ENCODE measurements at regions not wholly inside any gene's neighbourhood (a gene's known extent, or its start where the extent isn't known, plus 50 kb on each side); places are given as distances from the start of the nearest gene placed in this dataset.

DNA sequence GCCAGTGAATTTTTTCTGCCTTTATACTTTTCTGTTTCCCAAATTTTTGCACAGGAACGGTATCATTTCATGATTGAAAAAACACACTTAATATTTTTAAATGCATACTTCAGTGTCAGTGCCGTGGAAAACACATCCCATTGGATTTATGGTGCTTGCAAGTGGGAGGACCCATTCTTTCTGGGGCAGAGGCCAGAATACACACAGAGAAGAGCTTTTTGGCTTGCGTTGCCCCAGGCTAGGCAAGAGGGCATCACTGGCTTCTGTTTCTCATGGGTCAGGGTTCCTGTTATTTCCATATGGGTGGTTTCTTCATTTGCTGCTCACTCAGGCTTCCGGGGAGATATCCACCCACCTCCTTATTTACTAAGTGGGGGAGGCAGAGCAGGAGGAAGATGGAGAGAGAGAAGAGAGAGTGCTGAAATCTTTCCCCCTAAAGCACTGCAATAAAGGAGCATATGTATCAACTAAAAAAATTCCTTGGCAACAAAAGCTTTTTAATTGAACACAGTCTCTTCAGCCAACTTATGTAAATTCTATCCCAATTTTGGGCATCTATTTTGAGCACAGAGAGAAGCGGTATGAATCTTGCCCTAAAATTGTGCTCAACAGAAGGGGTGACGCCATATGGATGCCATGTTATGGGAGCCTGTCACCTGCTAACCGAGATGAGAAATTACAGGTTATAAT, 66.0 kb upstream of the KIRREL3 start:
- Histone ChIP-seq H3K27ac (ENCODE audit: low read depth) (no peak overlapping the region), H3K9me2 (ENCODE audit: insufficient read depth) (no peaks in the 10 kb centered on the region), H3K27me3 (ENCODE audit: insufficient read depth) (no peaks in the 10 kb centered on the region), H2AFZ (no peak overlapping the region), H4K20me1 (replicated peaks; ENCODE audit: insufficient read depth) (no peaks in the 10 kb centered on the region), H3K4me1 (ENCODE audit: insufficient read depth) (no peaks in the 10 kb centered on the region), H3K36me3 (ENCODE audit: insufficient read depth) (no peaks in the 10 kb centered on the region), H3F3A (replicated peaks; ENCODE audit: low read depth) (no peaks in the 10 kb centered on the region), H3K4me2 (no peak overlapping the region), H3K4me3 (no peak overlapping the region), H3K79me2 (replicated peaks; ENCODE audit: insufficient read depth) (no peaks in the 10 kb centered on the region)
- TF ChIP-seq POLR2AphosphoS5 (IDR thresholded peaks at IDR 0.05; ENCODE audit: low read depth) (no peak), JUNB (IDR thresholded peaks at IDR 0.05; ENCODE audit: unreplicated experiment) (no peak)
- Mint-ChIP-seq H3K4me3 (no peak overlapping the region), H3K9me3 (no peaks in the 10 kb centered on the region), H3K4me1 (no peaks in the 10 kb centered on the region), H3K27ac (no peak overlapping the region), H3K27me3 (ENCODE audit: insufficient read depth, low read depth, poor library complexity) (peaks cover 2% of the 10 kb centered on the region), H3K36me3 (ENCODE audit: low read depth) (no peaks in the 10 kb centered on the region)
- no peak for DNase-seq (ENCODE audit: low spot score)
- ATAC-seq, result no peak

DNA sequence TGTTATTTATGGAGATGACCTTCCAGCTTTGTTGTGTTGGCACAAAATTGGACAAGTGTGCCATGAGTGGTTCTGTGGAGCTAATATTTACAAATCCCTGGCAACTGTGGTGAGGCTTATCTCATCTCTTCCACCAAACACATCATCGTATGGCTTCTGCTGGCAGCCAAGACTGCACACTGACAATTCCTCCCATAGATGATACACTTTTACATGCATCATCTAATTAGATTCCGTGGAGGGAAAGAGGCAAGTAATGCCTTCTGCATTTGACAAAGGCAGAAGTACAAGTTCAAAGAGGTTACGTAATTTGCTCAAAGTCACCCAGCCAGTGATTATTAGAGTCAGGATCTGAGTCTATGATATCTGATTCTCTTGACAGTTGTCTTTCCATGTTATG, 62.7 kb upstream of the KIRREL3 start:
- Mint-ChIP-seq H3K4me1 (peaks cover 9% of the 10 kb centered on the region), H3K27ac (no peak overlapping the region), H3K27me3 (ENCODE audit: insufficient read depth, low read depth, poor library complexity) (peaks cover 2% of the 10 kb centered on the region), H3K36me3 (ENCODE audit: low read depth) (no peaks in the 10 kb centered on the region), H3K9me3 (no peaks in the 10 kb centered on the region), H3K4me3 (no peak overlapping the region)
- no peak overlapping the region for H3K4me2 ChIP-seq
- H3K79me2 ChIP-seq (replicated peaks; ENCODE audit: insufficient read depth), result no peaks in the 10 kb centered on the region
- no peaks in the 10 kb centered on the region for H4K20me1 ChIP-seq (replicated peaks; ENCODE audit: insufficient read depth)
- 0 out of 2 replicates have a peak, but pooled peaks cover 2% of the 10 kb centered on the region for H3K9me2 ChIP-seq (ENCODE audit: insufficient read depth)
- DNase-seq (ENCODE audit: low spot score), result no peak
- no peaks in the 10 kb centered on the region for H3K36me3 ChIP-seq (ENCODE audit: insufficient read depth)
- H2AFZ ChIP-seq, result no peak overlapping the region
- ATAC-seq, result no peak
- 0 out of 2 replicates have a peak, but pooled peaks cover 4% of the 10 kb centered on the region for H3K4me1 ChIP-seq (ENCODE audit: insufficient read depth)
- no peak overlapping the region for H3K27ac ChIP-seq (ENCODE audit: low read depth)
- no peak overlapping the region for H3K4me3 ChIP-seq
- no peaks in the 10 kb centered on the region for H3K27me3 ChIP-seq (ENCODE audit: insufficient read depth)
- TF ChIP-seq, protein P1, sequence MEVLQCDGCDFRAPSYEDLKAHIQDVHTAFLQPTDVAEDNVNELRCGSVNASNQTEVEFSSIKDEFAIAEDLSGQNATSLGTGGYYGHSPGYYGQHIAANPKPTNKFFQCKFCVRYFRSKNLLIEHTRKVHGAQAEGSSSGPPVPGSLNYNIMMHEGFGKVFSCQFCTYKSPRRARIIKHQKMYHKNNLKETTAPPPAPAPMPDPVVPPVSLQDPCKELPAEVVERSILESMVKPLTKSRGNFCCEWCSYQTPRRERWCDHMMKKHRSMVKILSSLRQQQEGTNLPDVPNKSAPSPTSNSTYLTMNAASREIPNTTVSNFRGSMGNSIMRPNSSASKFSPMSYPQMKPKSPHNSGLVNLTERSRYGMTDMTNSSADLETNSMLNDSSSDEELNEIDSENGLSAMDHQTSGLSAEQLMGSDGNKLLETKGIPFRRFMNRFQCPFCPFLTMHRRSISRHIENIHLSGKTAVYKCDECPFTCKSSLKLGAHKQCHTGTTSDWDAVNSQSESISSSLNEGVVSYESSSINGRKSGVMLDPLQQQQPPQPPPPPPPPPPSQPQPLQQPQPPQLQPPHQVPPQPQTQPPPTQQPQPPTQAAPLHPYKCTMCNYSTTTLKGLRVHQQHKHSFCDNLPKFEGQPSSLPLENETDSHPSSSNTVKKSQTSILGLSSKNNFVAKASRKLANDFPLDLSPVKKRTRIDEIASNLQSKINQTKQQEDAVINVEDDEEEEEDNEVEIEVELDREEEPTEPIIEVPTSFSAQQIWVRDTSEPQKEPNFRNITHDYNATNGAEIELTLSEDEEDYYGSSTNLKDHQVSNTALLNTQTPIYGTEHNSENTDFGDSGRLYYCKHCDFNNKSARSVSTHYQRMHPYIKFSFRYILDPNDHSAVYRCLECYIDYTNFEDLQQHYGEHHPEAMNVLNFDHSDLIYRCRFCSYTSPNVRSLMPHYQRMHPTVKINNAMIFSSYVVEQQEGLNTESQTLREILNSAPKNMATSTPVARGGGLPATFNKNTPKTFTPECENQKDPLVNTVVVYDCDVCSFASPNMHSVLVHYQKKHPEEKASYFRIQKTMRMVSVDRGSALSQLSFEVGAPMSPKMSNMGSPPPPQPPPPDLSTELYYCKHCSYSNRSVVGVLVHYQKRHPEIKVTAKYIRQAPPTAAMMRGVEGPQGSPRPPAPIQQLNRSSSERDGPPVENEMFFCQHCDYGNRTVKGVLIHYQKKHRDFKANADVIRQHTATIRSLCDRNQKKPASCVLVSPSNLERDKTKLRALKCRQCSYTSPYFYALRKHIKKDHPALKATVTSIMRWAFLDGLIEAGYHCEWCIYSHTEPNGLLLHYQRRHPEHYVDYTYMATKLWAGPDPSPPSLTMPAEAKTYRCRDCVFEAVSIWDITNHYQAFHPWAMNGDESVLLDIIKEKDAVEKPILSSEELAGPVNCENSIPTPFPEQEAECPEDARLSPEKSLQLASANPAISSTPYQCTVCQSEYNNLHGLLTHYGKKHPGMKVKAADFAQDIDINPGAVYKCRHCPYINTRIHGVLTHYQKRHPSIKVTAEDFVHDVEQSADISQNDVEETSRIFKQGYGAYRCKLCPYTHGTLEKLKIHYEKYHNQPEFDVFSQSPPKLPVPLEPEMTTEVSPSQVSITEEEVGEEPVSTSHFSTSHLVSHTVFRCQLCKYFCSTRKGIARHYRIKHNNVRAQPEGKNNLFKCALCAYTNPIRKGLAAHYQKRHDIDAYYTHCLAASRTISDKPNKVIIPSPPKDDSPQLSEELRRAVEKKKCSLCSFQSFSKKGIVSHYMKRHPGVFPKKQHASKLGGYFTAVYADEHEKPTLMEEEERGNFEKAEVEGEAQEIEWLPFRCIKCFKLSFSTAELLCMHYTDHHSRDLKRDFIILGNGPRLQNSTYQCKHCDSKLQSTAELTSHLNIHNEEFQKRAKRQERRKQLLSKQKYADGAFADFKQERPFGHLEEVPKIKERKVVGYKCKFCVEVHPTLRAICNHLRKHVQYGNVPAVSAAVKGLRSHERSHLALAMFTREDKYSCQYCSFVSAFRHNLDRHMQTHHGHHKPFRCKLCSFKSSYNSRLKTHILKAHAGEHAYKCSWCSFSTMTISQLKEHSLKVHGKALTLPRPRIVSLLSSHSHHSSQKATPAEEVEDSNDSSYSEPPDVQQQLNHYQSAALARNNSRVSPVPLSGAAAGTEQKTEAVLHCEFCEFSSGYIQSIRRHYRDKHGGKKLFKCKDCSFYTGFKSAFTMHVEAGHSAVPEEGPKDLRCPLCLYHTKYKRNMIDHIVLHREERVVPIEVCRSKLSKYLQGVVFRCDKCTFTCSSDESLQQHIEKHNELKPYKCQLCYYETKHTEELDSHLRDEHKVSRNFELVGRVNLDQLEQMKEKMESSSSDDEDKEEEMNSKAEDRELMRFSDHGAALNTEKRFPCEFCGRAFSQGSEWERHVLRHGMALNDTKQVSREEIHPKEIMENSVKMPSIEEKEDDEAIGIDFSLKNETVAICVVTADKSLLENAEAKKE (CRISPR knock-in tag; IDR thresholded peaks at IDR 0.05), result no peak
- TF ChIP-seq ZNF331 (CRISPR knock-in tag; IDR thresholded peaks at IDR 0.05; ENCODE audit: low read depth) (no peak), POLR2AphosphoS5 (IDR thresholded peaks at IDR 0.05; ENCODE audit: low read depth) (no peak), CREB1 (CRISPR knock-in tag; IDR thresholded peaks at IDR 0.05; ENCODE audit: low read depth) (no peak), STAT1 (IDR thresholded peaks at IDR 0.05; ENCODE audit: unreplicated experiment) (no peak)
- TF ChIP-seq, protein P2, sequence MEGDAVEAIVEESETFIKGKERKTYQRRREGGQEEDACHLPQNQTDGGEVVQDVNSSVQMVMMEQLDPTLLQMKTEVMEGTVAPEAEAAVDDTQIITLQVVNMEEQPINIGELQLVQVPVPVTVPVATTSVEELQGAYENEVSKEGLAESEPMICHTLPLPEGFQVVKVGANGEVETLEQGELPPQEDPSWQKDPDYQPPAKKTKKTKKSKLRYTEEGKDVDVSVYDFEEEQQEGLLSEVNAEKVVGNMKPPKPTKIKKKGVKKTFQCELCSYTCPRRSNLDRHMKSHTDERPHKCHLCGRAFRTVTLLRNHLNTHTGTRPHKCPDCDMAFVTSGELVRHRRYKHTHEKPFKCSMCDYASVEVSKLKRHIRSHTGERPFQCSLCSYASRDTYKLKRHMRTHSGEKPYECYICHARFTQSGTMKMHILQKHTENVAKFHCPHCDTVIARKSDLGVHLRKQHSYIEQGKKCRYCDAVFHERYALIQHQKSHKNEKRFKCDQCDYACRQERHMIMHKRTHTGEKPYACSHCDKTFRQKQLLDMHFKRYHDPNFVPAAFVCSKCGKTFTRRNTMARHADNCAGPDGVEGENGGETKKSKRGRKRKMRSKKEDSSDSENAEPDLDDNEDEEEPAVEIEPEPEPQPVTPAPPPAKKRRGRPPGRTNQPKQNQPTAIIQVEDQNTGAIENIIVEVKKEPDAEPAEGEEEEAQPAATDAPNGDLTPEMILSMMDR (conservative IDR thresholded peaks at IDR 0.05; ENCODE audit: low read depth in 2 of 2), result no peak
- TF ChIP-seq, protein P3, sequence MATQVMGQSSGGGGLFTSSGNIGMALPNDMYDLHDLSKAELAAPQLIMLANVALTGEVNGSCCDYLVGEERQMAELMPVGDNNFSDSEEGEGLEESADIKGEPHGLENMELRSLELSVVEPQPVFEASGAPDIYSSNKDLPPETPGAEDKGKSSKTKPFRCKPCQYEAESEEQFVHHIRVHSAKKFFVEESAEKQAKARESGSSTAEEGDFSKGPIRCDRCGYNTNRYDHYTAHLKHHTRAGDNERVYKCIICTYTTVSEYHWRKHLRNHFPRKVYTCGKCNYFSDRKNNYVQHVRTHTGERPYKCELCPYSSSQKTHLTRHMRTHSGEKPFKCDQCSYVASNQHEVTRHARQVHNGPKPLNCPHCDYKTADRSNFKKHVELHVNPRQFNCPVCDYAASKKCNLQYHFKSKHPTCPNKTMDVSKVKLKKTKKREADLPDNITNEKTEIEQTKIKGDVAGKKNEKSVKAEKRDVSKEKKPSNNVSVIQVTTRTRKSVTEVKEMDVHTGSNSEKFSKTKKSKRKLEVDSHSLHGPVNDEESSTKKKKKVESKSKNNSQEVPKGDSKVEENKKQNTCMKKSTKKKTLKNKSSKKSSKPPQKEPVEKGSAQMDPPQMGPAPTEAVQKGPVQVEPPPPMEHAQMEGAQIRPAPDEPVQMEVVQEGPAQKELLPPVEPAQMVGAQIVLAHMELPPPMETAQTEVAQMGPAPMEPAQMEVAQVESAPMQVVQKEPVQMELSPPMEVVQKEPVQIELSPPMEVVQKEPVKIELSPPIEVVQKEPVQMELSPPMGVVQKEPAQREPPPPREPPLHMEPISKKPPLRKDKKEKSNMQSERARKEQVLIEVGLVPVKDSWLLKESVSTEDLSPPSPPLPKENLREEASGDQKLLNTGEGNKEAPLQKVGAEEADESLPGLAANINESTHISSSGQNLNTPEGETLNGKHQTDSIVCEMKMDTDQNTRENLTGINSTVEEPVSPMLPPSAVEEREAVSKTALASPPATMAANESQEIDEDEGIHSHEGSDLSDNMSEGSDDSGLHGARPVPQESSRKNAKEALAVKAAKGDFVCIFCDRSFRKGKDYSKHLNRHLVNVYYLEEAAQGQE (IDR thresholded peaks at IDR 0.05; ENCODE audit: unreplicated experiment), result no peak
- no peaks in the 10 kb centered on the region for H3F3A ChIP-seq (replicated peaks; ENCODE audit: low read depth)

Data from GM23338 (cell line).